B cell (primary cell): ENCODE measurements at regions not wholly inside any gene's neighbourhood (a gene's known extent, or its start where the extent isn't known, plus 50 kb on each side); places are given as distances from the start of the nearest gene placed in this dataset.

Experiments
- ATAC-seq: fragments of 200-7000 bp; cut with Tn5 transposase; one replicate; pipeline ENCODE4 v1.10.0; 2021; ENCODE audit warnings: low read depth, mild to moderate bottlenecking, moderate number of reproducible peaks, moderate library complexity
- CTCF ChIA-PET: fragments of 350-600 bp; sonication (Branson Sonifier 250); formaldehyde crosslinking; loops from one replicate; lab custom pipeline; 2021; ENCODE audit warnings: antibody characterized with exemption, inconsistent platforms; lab: Charles Lee
- POLR2A ChIA-PET: fragments of 350-600 bp; sonication (Branson Sonifier 250); formaldehyde crosslinking; loops from one replicate; lab custom pipeline; 2021; ENCODE audit warnings: antibody characterized with exemption; lab: Charles Lee
- DNase-seq: peaks from one replicate; pipeline ENCODE4 v3.0.0; 2013
- H2AFZ ChIP-seq: 2 replicates; pipeline ENCODE4 v1.6.1; 2012; ENCODE audit warnings: mild to moderate bottlenecking, low read depth, low read length; ENCODE audit not compliant: insufficient read depth, poor library complexity, severe bottlenecking
- H3K27ac ChIP-seq, 2 donors: 1 replicate in 1 of 2; 2 replicates in 1 of 2; pipeline ENCODE4 v1.5.1; 2012 to 2013; ENCODE audit warnings: low read length in 2 of 2, mild to moderate bottlenecking in 2 of 2, moderate library complexity in 1 of 2
- H3K27me3 ChIP-seq, 4 experiments: fragments of 200-600 bp in 1 of 4; sonication (generic) in 1 of 4; replicated peaks in 1 of 4; 1 replicate in 2 of 4; 2 replicates in 2 of 4; pipeline versions ENCODE4 v1.6.1 to v1.7.0; 2013 to 2016; ENCODE audit warnings: low read length in 3 of 4, mild to moderate bottlenecking in 2 of 4, mixed read lengths in 1 of 4, moderate library complexity in 1 of 4; ENCODE audit not compliant: insufficient read depth in 4 of 4, control insufficient read depth in 3 of 4; ENCODE audit errors: control extremely low read depth in 1 of 4
- H3K36me3 ChIP-seq, 2 experiments: replicated peaks in 1 of 2; 1 replicate in 1 of 2; 2 replicates in 1 of 2; pipeline versions ENCODE4 v1.6.1 to v1.7.1; 2013; ENCODE audit warnings: low read length in 1 of 2; ENCODE audit not compliant: insufficient read depth in 2 of 2, control insufficient read depth in 1 of 2; ENCODE audit errors: control extremely low read depth in 1 of 2, extremely low read depth in 1 of 2
- H3K4me1 ChIP-seq, 2 donors: fragments of 200-600 bp in 1 of 2; sonication (generic) in 1 of 2; 1 replicate in 1 of 2; 2 replicates in 1 of 2; pipeline versions ENCODE4 v1.5.1 to v1.6.1; 2013 to 2017; ENCODE audit warnings: low read length in 2 of 2; ENCODE audit not compliant: control insufficient read depth in 2 of 2, insufficient read depth in 2 of 2
- H3K4me2 ChIP-seq: replicated peaks from 2 replicates; pipeline ENCODE3; 2012; ENCODE audit warnings: mild to moderate bottlenecking, low read depth, low read length; ENCODE audit not compliant: poor library complexity, severe bottlenecking
- H3K4me3 ChIP-seq, 5 experiments: fragments of 200-600 bp in 1 of 5; sonication (generic) in 1 of 5; 1 replicate in 3 of 5; 2 replicates in 2 of 5; pipeline versions ENCODE4 v1.5.1 to v1.7.0; 2011 to 2016; ENCODE audit warnings: low read length in 4 of 5, mild to moderate bottlenecking in 4 of 5, low read depth in 2 of 5, control low read depth in 1 of 5, moderate library complexity in 1 of 5; ENCODE audit not compliant: insufficient read depth in 1 of 5; ENCODE audit errors: control extremely low read depth in 1 of 5, extremely low read depth in 1 of 5
- H3K79me2 ChIP-seq: fragments of 200-600 bp; sonication (generic); one replicate; pipeline ENCODE4 v1.6.0; 2016; ENCODE audit warnings: low read length; ENCODE audit not compliant: control insufficient read depth, insufficient read depth
- H3K9ac ChIP-seq: fragments of 200-600 bp; sonication (generic); 2 replicates; pipeline ENCODE4 v1.6.1; 2017; ENCODE audit warnings: mild to moderate bottlenecking, low read length, moderate library complexity
- H3K9me3 ChIP-seq, 3 donors: one replicate each; pipeline versions ENCODE4 v1.6.1 to v1.7.1; 2013; ENCODE audit warnings: low read length in 2 of 3; ENCODE audit not compliant: control insufficient read depth in 2 of 3, insufficient read depth in 1 of 3; ENCODE audit errors: control extremely low read depth in 1 of 3
- H4K20me1 ChIP-seq: 2 replicates; pipeline ENCODE4 v1.6.0; 2012; ENCODE audit warnings: mild to moderate bottlenecking, low read length; ENCODE audit not compliant: insufficient read depth, control insufficient read depth, poor library complexity, severe bottlenecking
- H3K27ac Mint-ChIP-seq: one replicate; pipeline ENCODE4 v1.8.0; 2021; ENCODE audit warnings: mixed read lengths
- H3K27me3 Mint-ChIP-seq: one replicate; pipeline ENCODE4 v1.8.0; 2021; ENCODE audit warnings: mixed read lengths
- H3K4me1 Mint-ChIP-seq: one replicate; pipeline ENCODE4 v1.8.0; 2021; ENCODE audit warnings: mixed read lengths
- H3K4me3 Mint-ChIP-seq: one replicate; pipeline ENCODE4 v1.8.0; 2021; ENCODE audit warnings: mixed read lengths
- H3K9me3 Mint-ChIP-seq: one replicate; pipeline ENCODE4 v1.8.0; 2022; ENCODE audit warnings: mixed read lengths; ENCODE audit not compliant: insufficient read depth
- EZH2 ChIP-seq: IDR thresholded peaks from 2 replicates; pipeline ENCODE4 v1.6.1; 2012; ENCODE audit warnings: borderline replicate concordance, low read depth, mild to moderate bottlenecking, moderate library complexity, low read length; ENCODE audit not compliant: insufficient read depth, poor library complexity, severe bottlenecking
- WGBS: methylation state at CpG from one replicate; pipeline ENCODE4 v1.1.5; 2013; ENCODE audit warnings: missing lambda C conversion rate; ENCODE audit not compliant: insufficient coverage; 5-methylcytosine and 5-hydroxymethylcytosine counted together
- intact Hi-C: fragments of 100-400 bp; cut with micrococcal nuclease; formaldehyde crosslinking; loops from one replicate; pipeline ENCODE4 v1.10.0; 2022
- TF ChIP-seq, protein P1 (sequence below): fragments of 200-600 bp; IDR thresholded peaks from one replicate; pipeline ENCODE4 v1.8.0; 2022; ENCODE audit warnings: antibody characterized with exemption, mild to moderate bottlenecking

DNA sequence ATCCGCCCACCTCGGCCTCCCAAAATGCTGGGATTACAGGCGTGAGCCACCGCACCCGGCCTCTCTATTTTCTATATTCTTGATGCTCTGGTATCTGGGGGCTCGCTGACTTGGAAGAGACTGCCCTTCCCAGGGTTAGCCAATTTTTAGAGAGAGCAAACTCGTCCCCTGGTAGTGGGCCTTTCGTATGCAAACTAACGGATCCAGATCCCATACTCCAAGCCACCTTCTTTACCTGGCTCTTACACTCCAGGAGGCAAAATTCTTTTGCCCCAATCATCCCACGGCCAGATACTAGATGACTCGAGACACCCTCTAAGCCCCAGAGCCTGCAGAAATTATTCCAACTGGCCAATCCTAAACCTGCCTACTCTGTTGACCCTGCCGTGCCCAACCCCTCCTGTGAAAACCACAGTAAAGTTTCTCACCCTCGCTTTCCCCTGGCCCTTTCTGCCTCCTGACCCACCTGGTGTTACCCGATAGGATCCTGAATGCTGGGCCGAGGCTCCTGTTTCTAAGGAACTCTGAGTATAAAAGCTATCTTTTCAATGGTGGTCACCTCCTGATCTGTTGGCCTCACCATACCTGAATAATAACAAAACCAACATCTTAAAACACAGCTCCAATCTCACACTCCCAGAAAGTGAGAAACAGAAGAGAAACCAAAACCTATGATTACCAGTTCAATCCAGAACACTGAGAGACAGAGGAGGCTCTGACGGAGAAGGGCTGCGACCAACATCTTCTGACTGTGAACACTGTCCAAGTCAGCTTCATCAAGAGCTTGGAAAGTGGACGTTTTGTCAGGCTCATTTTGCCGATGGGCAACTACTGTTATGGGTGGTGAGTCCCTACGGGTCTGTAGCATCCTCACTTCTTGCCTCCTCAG is 57.6 kb upstream of the ZNF532 start:
- ChIA-PET CTCF (no interaction called here), POLR2A (interaction anchor here (0.5 kb wide), 1 partner anchor 8 kb away, joined by 10 read pairs; no protein-coding TSS in a partner anchor)
- intact Hi-C loops: no loop called here
- no peak for DNase-seq
- 92% methylated on average over 18 of the region's 20 CpGs for WGBS
- no peak overlapping the region for H3K4me2 ChIP-seq
- H3K27ac ChIP-seq: no peak overlapping the region
- H3K9me3 ChIP-seq: peaks cover 0 to 6% (median 6%) of the 10 kb centered on the region in 3 donors
- TF ChIP-seq, protein P1, sequence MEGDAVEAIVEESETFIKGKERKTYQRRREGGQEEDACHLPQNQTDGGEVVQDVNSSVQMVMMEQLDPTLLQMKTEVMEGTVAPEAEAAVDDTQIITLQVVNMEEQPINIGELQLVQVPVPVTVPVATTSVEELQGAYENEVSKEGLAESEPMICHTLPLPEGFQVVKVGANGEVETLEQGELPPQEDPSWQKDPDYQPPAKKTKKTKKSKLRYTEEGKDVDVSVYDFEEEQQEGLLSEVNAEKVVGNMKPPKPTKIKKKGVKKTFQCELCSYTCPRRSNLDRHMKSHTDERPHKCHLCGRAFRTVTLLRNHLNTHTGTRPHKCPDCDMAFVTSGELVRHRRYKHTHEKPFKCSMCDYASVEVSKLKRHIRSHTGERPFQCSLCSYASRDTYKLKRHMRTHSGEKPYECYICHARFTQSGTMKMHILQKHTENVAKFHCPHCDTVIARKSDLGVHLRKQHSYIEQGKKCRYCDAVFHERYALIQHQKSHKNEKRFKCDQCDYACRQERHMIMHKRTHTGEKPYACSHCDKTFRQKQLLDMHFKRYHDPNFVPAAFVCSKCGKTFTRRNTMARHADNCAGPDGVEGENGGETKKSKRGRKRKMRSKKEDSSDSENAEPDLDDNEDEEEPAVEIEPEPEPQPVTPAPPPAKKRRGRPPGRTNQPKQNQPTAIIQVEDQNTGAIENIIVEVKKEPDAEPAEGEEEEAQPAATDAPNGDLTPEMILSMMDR: no peak
- no peak for TF ChIP-seq EZH2
- H3K4me1 Mint-ChIP-seq: no peaks in the 10 kb centered on the region
- peaks cover 2% of the 10 kb centered on the region for H3K9me3 Mint-ChIP-seq
- H3K27me3 ChIP-seq: no peaks in the 10 kb centered on the region
- no peak overlapping the region for H3K27ac Mint-ChIP-seq
- H3K36me3 ChIP-seq: no peaks in the 10 kb centered on the region
- ATAC-seq: no peak
- no peaks in the 10 kb centered on the region for H4K20me1 ChIP-seq
- H3K27me3 Mint-ChIP-seq: no peaks in the 10 kb centered on the region
- no peak overlapping the region for H3K4me3 ChIP-seq
- H3K9ac ChIP-seq: no peak overlapping the region
- H3K4me3 Mint-ChIP-seq: no peak overlapping the region
- H3K4me1 ChIP-seq: no peaks in the 10 kb centered on the region
- no peak overlapping the region for H2AFZ ChIP-seq
- H3K79me2 ChIP-seq: no peaks in the 10 kb centered on the region

DNA sequence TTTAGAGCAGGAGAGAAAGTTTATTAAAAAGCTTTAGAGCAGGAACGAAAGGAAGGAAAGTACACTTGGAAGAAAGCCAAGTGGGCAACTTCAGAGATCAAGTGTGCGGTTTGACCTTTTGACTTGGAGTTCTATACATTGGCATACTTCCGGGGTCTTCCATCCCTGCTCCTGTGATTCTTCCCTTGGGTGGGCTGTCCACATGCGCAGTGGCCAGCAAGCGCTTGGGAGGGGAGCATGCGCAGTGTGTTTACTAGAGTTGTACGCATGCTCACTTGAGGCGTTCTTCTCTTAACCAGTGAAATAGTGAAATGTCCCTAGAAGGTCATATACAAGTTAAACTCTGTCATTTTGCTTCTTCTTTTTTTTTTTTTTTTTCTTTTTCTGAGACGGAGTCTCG is 56.9 kb upstream of the ZNF532 start:
- Histone ChIP-seq H2AFZ (no peak overlapping the region), H3K9me3 (peaks cover 0 to 6% (median 6%) of the 10 kb centered on the region in 3 donors), H3K27ac (no peak overlapping the region), H3K27me3 (no peaks in the 10 kb centered on the region), H3K36me3 (no peaks in the 10 kb centered on the region), H3K4me1 (no peaks in the 10 kb centered on the region), H3K79me2 (no peaks in the 10 kb centered on the region), H3K4me3 (no peak overlapping the region), H3K9ac (no peak overlapping the region), H3K4me2 (no peak overlapping the region), H4K20me1 (no peaks in the 10 kb centered on the region)
- ATAC-seq (no peak), DNase-seq (no peak)
- Mint-ChIP-seq H3K27me3 (no peaks in the 10 kb centered on the region), H3K27ac (no peak overlapping the region), H3K4me3 (no peak overlapping the region), H3K4me1 (no peaks in the 10 kb centered on the region), H3K9me3 (peaks cover 2% of the 10 kb centered on the region)
- POLR2A ChIA-PET: no interaction called here
- intact Hi-C loops: no loop called here
- WGBS: 94% methylated on average over 6 of the region's 10 CpGs
- CTCF ChIA-PET: no interaction called here
- TF ChIP-seq, protein P1: no peak
- TF ChIP-seq EZH2: no peak
